ENCODE measurements at regions not wholly inside any gene's neighbourhood (a gene's known extent, or its start where the extent isn't known, plus 50 kb on each side); places are given as distances from the start of the nearest gene placed in this dataset.
"Not testable (repeated sequence)": the region's sequence is repeated elsewhere in the genome, so short reads cannot be mapped to it uniquely, and the experiment has no call there.

DNA sequence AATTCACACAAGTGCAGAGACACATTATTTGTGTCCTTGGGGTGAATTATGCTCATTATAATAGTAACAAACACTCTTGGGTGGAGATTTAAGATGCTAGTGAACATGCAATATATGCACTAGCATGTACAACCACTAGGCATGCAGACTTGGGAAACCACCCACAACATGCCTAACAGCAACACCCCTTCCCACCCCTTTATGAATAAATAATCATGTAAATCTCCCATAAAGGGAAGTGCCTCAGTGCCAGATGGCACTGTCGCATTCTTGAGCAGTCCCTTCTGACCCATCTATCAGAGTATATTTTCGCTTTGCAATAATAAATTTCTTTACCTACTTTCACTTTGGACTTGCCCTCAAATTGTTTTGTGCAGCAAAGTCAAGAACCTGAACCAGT lies 1362.2 kb downstream of the OLFM4 start:
- Histone ChIP-seq H3K4me3 (ENCODE audit: low read depth, low read length) (no peak overlapping the region), H3K36me3 (ENCODE audit: control insufficient read depth, insufficient read depth, low read length) (no peaks in the 10 kb centered on the region), H3K27me3 (ENCODE audit: control insufficient read depth, insufficient read depth, low read length) (peaks cover 54% of the 10 kb centered on the region), H3K4me1 (ENCODE audit: control insufficient read depth, insufficient read depth, low read length) (peaks cover 21% of the 10 kb centered on the region), H3K9ac (ENCODE audit: low read depth, low read length) (no peak overlapping the region), H3K27ac (ENCODE audit: low read depth, low read length) (no peak overlapping the region), H3K9me3 (ENCODE audit: control insufficient read depth, insufficient read depth, low read length) (no peaks in the 10 kb centered on the region)

DNA sequence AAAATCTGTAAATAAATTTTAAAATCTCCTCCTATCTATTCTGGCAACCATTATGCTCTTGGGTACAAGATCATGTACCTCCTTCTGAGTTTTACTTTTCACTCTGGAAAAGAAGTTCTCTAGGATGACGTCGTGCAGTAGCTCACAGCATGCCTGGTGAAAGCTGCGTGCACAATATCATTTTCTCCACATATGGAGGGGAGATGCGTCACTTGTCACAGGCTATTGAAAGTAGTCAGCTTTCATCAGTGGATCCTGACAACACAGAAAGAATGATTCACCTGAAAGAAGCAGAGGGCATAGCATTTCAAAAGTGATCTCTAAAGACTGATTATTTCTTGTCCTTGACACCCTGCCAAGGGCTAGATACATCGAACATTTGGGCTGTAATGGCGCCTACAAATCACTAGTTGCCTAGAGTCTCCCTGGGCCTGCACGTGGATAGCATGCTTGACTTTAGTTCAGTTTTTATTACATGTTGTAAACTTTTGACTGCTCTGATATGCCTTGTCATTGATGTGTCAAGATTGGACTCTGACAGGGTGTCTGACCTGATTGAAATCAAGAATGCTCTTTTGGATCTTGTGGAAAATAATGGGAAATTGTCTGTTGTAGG lies 1365.6 kb downstream of the OLFM4 start:
- peaks cover 8% of the 10 kb centered on the region for H3K4me1 ChIP-seq (ENCODE audit: control insufficient read depth, insufficient read depth, low read length)
- peaks cover 21% of the 10 kb centered on the region for H3K27me3 ChIP-seq (ENCODE audit: control insufficient read depth, insufficient read depth, low read length)
- H3K9me3 ChIP-seq (ENCODE audit: control insufficient read depth, insufficient read depth, low read length) = no peaks in the 10 kb centered on the region
- no peak overlapping the region for H3K9ac ChIP-seq (ENCODE audit: low read depth, low read length)
- no peak overlapping the region for H3K27ac ChIP-seq (ENCODE audit: low read depth, low read length)
- H3K36me3 ChIP-seq (ENCODE audit: control insufficient read depth, insufficient read depth, low read length) = no peaks in the 10 kb centered on the region
- no peak overlapping the region for H3K4me3 ChIP-seq (ENCODE audit: low read depth, low read length)

DNA sequence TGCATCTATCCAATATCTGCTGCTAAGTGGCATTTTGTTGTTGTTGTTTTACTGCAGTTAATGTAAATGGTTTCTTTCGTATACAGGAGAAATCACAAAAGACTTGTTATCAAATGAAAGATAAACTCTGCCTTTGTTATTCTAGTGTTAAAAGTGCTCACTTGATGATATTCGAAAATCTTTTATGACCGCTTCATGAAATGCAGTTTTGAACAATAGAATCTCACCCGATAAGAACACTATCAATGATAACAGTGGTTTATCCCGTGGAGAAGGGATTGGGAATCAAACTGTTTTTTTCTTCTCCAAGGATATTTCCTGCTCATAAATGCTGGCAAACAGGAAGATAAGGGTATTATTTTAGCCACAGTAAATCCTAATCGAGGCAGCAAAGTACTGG lies 1366.3 kb downstream of the OLFM4 start:
- H3K4me3 ChIP-seq (ENCODE audit: low read depth, low read length) = no peak overlapping the region
- H3K9me3 ChIP-seq (ENCODE audit: control insufficient read depth, insufficient read depth, low read length) = no peaks in the 10 kb centered on the region
- peaks cover 13% of the 10 kb centered on the region for H3K27me3 ChIP-seq (ENCODE audit: control insufficient read depth, insufficient read depth, low read length)
- no peaks in the 10 kb centered on the region for H3K36me3 ChIP-seq (ENCODE audit: control insufficient read depth, insufficient read depth, low read length)
- peaks cover 8% of the 10 kb centered on the region for H3K4me1 ChIP-seq (ENCODE audit: control insufficient read depth, insufficient read depth, low read length)
- H3K9ac ChIP-seq (ENCODE audit: low read depth, low read length) = no peak overlapping the region
- H3K27ac ChIP-seq (ENCODE audit: low read depth, low read length) = no peak overlapping the region

DNA sequence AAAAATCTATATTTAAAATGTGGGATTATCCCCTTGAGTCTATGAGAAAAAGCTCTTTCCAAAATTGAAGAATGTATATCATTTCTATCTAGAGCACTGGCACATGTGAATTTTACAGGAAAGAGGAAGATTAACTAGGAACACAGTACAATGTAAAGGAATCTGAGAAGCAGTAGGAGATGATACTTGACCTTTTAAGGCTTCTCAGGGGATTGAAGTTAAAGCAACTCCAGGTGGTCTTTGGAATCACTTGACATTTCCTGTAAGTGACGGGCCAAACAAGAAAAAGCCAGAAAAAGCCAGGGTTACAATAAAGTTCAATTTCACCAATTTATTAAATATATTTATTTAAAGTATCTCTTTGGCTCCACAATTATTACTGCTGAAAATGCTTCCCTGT lies 1373.9 kb downstream of the OLFM4 start:
- Histone ChIP-seq H3K27me3 (ENCODE audit: control insufficient read depth, insufficient read depth, low read length) (no peaks in the 10 kb centered on the region), H3K27ac (ENCODE audit: low read depth, low read length) (no peak overlapping the region), H3K9ac (ENCODE audit: low read depth, low read length) (no peak overlapping the region), H3K4me1 (ENCODE audit: control insufficient read depth, insufficient read depth, low read length) (peaks cover 5% of the 10 kb centered on the region; the same call in 1 of the 2 replicates), H3K36me3 (ENCODE audit: control insufficient read depth, insufficient read depth, low read length) (no peaks in the 10 kb centered on the region), H3K4me3 (ENCODE audit: low read depth, low read length) (no peak overlapping the region), H3K9me3 (ENCODE audit: control insufficient read depth, insufficient read depth, low read length) (no peaks in the 10 kb centered on the region)

DNA sequence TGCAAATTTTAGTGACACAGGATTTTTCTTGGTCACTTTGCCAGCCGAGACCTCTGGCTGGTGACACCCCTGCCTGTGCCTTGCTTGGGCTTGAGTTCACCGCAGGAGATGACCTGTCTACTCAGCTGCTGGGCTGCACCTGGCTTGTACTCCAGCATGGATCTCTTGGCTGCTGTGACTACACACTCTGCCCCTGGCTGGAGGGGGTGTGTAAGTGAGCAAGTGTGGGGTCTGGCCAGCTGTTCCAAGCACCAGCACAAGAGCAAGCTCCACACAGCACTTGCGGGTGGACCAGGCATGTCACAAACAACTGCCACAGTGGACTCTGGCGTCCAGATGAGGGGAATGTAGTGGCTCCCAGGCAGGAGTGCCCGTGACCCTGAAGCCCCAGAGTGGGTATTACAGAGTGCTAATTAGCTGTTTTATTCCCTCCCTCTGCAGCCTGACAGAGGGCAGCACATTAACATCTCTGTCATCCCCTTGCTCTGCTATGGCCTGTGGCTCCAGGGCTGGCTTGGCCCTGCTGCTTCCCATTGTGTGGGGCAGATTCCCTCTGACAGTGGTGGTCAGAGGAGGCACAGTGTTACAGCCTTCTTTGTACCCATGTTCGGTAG lies 1387.2 kb downstream of the OLFM4 start:
- H3K36me3 ChIP-seq (ENCODE audit: control insufficient read depth, insufficient read depth, low read length) = no peaks in the 10 kb centered on the region
- peaks cover 3% of the 10 kb centered on the region; the same call in 1 of the 2 replicates for H3K4me1 ChIP-seq (ENCODE audit: control insufficient read depth, insufficient read depth, low read length)
- H3K27me3 ChIP-seq (ENCODE audit: control insufficient read depth, insufficient read depth, low read length) = no peaks in the 10 kb centered on the region
- no peak overlapping the region for H3K27ac ChIP-seq (ENCODE audit: low read depth, low read length)
- no peak overlapping the region for H3K9ac ChIP-seq (ENCODE audit: low read depth, low read length)
- H3K4me3 ChIP-seq (ENCODE audit: low read depth, low read length) = no peak overlapping the region
- H3K9me3 ChIP-seq (ENCODE audit: control insufficient read depth, insufficient read depth, low read length) = peaks cover 2% of the 10 kb centered on the region; the same call in 1 of the 2 replicates

DNA sequence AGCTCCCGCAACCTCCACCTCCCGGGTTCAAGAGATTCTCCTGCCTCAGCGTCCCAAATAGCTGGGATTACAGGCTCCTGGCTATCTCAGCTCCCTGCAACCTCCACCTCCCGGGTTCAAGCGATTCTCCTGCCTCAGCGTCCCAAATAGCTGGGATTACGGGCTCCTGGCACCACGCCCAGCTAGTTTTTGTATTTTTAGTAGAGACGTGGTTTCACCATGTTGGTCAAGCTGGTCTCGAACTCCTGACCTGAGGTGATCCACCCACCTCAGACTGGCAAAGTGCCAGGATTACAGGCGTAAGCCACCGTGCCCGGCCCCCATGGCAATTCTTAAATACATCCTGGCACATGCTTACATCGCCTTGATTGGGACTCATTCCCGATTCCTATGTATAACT lies 1394.3 kb downstream of the OLFM4 start:
- not testable (repeated sequence) for H3K27ac ChIP-seq (ENCODE audit: low read depth, low read length); H3K9ac ChIP-seq (ENCODE audit: low read depth, low read length); H3K4me1 ChIP-seq (ENCODE audit: control insufficient read depth, insufficient read depth, low read length); H3K36me3 ChIP-seq (ENCODE audit: control insufficient read depth, insufficient read depth, low read length); H3K4me3 ChIP-seq (ENCODE audit: low read depth, low read length); H3K9me3 ChIP-seq (ENCODE audit: control insufficient read depth, insufficient read depth, low read length); H3K27me3 ChIP-seq (ENCODE audit: control insufficient read depth, insufficient read depth, low read length)

DNA sequence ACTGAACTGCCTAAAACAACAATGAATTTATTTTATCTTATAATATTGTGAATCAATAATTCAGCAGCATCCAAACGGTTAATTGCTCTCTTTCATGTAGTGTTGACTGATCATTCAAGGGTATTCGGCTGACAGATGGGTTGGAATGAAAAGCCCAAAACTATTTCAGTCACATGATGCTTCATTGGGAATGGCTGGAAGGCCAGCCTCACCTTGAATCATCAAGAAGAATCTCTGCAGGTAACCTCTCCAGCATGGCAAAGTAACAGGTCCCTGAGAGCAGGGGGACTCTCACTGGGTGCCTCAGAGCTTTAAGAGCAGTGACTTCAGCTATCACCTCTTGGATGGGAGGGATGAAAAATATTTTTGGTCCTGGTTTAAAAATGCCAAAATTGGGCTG lies 1395.7 kb downstream of the OLFM4 start:
- H3K9me3 ChIP-seq (ENCODE audit: control insufficient read depth, insufficient read depth, low read length) = no peaks in the 10 kb centered on the region
- no peak overlapping the region for H3K9ac ChIP-seq (ENCODE audit: low read depth, low read length)
- no peaks in the 10 kb centered on the region for H3K36me3 ChIP-seq (ENCODE audit: control insufficient read depth, insufficient read depth, low read length)
- H3K27me3 ChIP-seq (ENCODE audit: control insufficient read depth, insufficient read depth, low read length) = no peaks in the 10 kb centered on the region
- H3K4me3 ChIP-seq (ENCODE audit: low read depth, low read length) = no peak overlapping the region
- no peak overlapping the region for H3K27ac ChIP-seq (ENCODE audit: low read depth, low read length)
- no peaks in the 10 kb centered on the region for H3K4me1 ChIP-seq (ENCODE audit: control insufficient read depth, insufficient read depth, low read length)

DNA sequence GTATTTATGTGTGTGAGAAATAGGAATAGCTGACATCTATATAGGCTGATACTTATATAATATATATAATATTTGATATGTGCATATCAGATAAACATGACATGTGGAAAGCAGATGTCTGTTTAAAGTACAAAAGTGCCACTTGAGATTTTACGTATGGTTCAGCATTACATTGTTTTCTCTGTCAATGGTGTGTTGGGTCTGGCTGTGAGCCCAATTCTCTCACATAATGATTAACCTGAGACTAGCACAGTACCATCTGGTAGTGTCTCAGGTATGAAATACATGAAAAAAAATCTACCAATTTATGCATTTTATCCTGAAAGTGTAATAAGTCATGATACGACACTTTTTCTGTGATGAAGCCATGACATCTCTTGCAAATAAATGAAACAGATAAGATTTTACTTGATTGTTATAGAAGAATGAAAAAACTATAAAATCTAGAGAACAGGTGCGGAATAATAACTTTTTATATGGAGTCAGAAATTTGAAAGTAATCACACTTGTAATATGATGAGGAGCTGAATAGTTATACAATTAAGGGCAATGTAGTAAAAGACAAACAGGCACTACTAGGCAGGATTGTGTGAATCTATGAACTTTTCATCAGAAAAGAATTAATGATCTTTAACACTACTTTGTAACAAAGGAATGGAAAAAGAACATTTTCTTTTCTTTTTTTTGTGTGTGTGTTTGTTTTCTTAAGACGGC lies 1405.0 kb downstream of the OLFM4 start:
- H3K9ac ChIP-seq (ENCODE audit: low read depth, low read length) = no peak overlapping the region
- H3K36me3 ChIP-seq (ENCODE audit: control insufficient read depth, insufficient read depth, low read length) = no peaks in the 10 kb centered on the region
- H3K4me1 ChIP-seq (ENCODE audit: control insufficient read depth, insufficient read depth, low read length) = no peaks in the 10 kb centered on the region
- no peaks in the 10 kb centered on the region for H3K9me3 ChIP-seq (ENCODE audit: control insufficient read depth, insufficient read depth, low read length)
- no peak overlapping the region for H3K4me3 ChIP-seq (ENCODE audit: low read depth, low read length)
- no peaks in the 10 kb centered on the region for H3K27me3 ChIP-seq (ENCODE audit: control insufficient read depth, insufficient read depth, low read length)
- no peak overlapping the region for H3K27ac ChIP-seq (ENCODE audit: low read depth, low read length)

DNA sequence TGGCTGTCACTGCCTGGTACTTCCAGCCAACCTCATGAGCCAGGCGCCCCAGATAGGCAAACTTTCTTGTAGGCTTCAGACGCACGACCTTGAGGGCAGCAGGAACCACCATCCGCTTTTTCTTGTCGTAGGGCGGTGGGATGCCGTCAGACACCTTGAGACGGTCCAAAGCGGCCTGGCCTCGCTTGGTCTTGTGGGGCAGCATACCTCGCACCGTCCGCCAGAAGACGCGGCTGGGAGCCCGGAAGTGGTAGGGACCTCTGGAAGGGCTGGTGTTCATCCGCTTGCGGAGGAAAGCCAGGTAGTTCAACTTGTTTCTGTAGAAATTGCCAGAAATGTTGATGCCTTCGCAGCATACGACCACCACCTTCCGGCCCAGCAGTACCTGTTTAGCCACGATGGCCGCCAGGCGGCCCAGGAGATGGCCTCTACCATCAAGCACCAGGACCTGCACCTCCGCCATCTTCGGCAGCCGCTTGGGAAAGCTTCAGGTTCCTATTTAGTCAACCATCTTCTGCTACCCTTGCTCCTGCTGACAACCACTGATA lies 1412.3 kb downstream of the OLFM4 start:
- not testable (repeated sequence) for H3K4me3 ChIP-seq (ENCODE audit: low read depth, low read length); H3K27ac ChIP-seq (ENCODE audit: low read depth, low read length); H3K4me1 ChIP-seq (ENCODE audit: control insufficient read depth, insufficient read depth, low read length); H3K36me3 ChIP-seq (ENCODE audit: control insufficient read depth, insufficient read depth, low read length); H3K9me3 ChIP-seq (ENCODE audit: control insufficient read depth, insufficient read depth, low read length); H3K27me3 ChIP-seq (ENCODE audit: control insufficient read depth, insufficient read depth, low read length); H3K9ac ChIP-seq (ENCODE audit: low read depth, low read length)

DNA sequence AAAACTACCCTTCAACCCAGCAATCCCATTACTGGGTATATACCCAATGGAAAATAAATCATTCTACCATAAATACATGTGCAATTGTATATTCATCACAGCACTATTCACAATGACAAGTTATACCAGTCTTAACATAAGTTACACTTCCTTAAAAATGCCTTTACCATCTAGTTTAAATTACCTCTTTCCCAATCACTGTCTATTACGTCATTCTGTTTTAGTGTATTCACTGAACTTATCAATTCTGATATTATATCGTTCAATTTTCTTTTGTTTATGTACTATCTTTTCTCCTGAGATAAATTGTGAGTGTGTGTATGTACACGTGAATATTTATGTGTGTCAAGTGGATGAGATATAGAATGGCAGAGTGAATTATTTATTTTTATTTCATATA lies 1416.8 kb downstream of the OLFM4 start:
- no peaks in the 10 kb centered on the region for H3K27me3 ChIP-seq (ENCODE audit: control insufficient read depth, insufficient read depth, low read length)
- H3K27ac ChIP-seq (ENCODE audit: low read depth, low read length) = no peak overlapping the region
- no peaks in the 10 kb centered on the region for H3K9me3 ChIP-seq (ENCODE audit: control insufficient read depth, insufficient read depth, low read length)
- no peaks in the 10 kb centered on the region for H3K4me1 ChIP-seq (ENCODE audit: control insufficient read depth, insufficient read depth, low read length)
- H3K9ac ChIP-seq (ENCODE audit: low read depth, low read length) = no peak overlapping the region
- no peak overlapping the region for H3K4me3 ChIP-seq (ENCODE audit: low read depth, low read length)
- no peaks in the 10 kb centered on the region for H3K36me3 ChIP-seq (ENCODE audit: control insufficient read depth, insufficient read depth, low read length)

DNA sequence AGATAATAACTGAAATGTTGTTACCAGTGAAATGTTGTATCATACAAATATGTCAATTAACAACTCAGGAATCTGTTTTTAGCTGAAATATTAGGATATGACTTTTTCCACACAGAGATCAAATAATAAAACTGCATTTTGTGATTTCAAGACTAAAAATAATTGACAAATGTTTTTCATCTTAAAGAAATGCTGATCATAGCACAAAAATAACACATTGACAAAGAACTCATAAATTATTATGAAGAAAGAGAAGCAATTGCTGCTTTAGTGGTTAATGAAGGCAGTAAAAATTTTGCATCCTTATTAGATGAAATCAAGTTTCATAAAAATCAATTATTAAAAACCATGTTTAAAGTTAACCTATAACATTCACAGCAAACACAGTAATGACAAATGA lies 1417.3 kb downstream of the OLFM4 start:
- Histone ChIP-seq H3K27ac (ENCODE audit: low read depth, low read length) (no peak overlapping the region), H3K27me3 (ENCODE audit: control insufficient read depth, insufficient read depth, low read length) (no peaks in the 10 kb centered on the region), H3K4me1 (ENCODE audit: control insufficient read depth, insufficient read depth, low read length) (no peaks in the 10 kb centered on the region), H3K4me3 (ENCODE audit: low read depth, low read length) (no peak overlapping the region), H3K9me3 (ENCODE audit: control insufficient read depth, insufficient read depth, low read length) (no peaks in the 10 kb centered on the region), H3K9ac (ENCODE audit: low read depth, low read length) (no peak overlapping the region), H3K36me3 (ENCODE audit: control insufficient read depth, insufficient read depth, low read length) (no peaks in the 10 kb centered on the region)
